ENCODE measurements at regions not wholly inside any gene's neighbourhood (a gene's known extent, or its start where the extent isn't known, plus 50 kb on each side); places are given as distances from the start of the nearest gene placed in this dataset.

GRCh38 chr18:62659698-62660097 lies 55.6 kb upstream of the PHLPP1 start:
- CTCF ChIA-PET = no interaction called here
- POLR2A ChIA-PET = no interaction called here
- no peak overlapping the region for H3K27ac ChIP-seq (ENCODE audit: low read depth, low read length)
- H3K9me3 ChIP-seq (ENCODE audit: control insufficient read depth, insufficient read depth, low read length) = no peaks in the 10 kb centered on the region
- no peak for DNase-seq (ENCODE audit: low read depth, low spot score)
- no peaks in the 10 kb centered on the region for H3K27me3 ChIP-seq (ENCODE audit: control insufficient read depth, insufficient read depth, low read length)
- TF ChIP-seq CTCF (IDR thresholded peaks at IDR 0.05; ENCODE audit: low read depth, low read length) = no peak
- H3K4me3 ChIP-seq (ENCODE audit: low read depth, low read length) = no peak overlapping the region

GRCh38 chr18:62660691-62661090 lies 54.6 kb upstream of the PHLPP1 start:
- Histone ChIP-seq H3K27me3 (ENCODE audit: control insufficient read depth, insufficient read depth, low read length) (no peaks in the 10 kb centered on the region), H3K27ac (ENCODE audit: low read depth, low read length) (no peak overlapping the region), H3K4me3 (ENCODE audit: low read depth, low read length) (no peak overlapping the region), H3K9me3 (ENCODE audit: control insufficient read depth, insufficient read depth, low read length) (no peaks in the 10 kb centered on the region)
- TF ChIP-seq CTCF (IDR thresholded peaks at IDR 0.05; ENCODE audit: low read depth, low read length) = no peak
- no peak for DNase-seq (ENCODE audit: low read depth, low spot score)
- ChIA-PET POLR2A (no interaction called here), CTCF (no interaction called here)

- ChIA-PET CTCF (interaction anchor here (0.6 to 1.9 kb wide), 3 partner anchors 53 to 319 kb away, joined by 3 to 5 read pairs (median 3); no protein-coding TSS in a partner anchor), POLR2A (no interaction called here)
- no peak overlapping the region for H3K27ac ChIP-seq (ENCODE audit: low read depth, low read length)
- no peaks in the 10 kb centered on the region for H3K9me3 ChIP-seq (ENCODE audit: control insufficient read depth, insufficient read depth, low read length)
- DNase-seq (ENCODE audit: low read depth, low spot score) = no peak
- H3K27me3 ChIP-seq (ENCODE audit: control insufficient read depth, insufficient read depth, low read length) = no peaks in the 10 kb centered on the region
- no peak for TF ChIP-seq CTCF (IDR thresholded peaks at IDR 0.05; ENCODE audit: low read depth, low read length)
- H3K4me3 ChIP-seq (ENCODE audit: low read depth, low read length) = no peak overlapping the region
These were observed 51.5 kb upstream of the PHLPP1 start for GRCh38 chr18:62663731-62664336.

- DNase-seq (ENCODE audit: low read depth, low spot score) = no peak
- POLR2A ChIA-PET = no interaction called here
These were observed 50.9 kb upstream of the PHLPP1 start for GRCh38 chr18:62664414-62664813.

More at GRCh38 chr18:62664414-62664813, 50.9 kb upstream of the PHLPP1 start:
- Histone ChIP-seq H3K27me3 (ENCODE audit: control insufficient read depth, insufficient read depth, low read length) (no peaks in the 10 kb centered on the region), H3K27ac (ENCODE audit: low read depth, low read length) (no peak overlapping the region), H3K4me3 (ENCODE audit: low read depth, low read length) (no peak overlapping the region), H3K9me3 (ENCODE audit: control insufficient read depth, insufficient read depth, low read length) (no peaks in the 10 kb centered on the region)
- CTCF ChIA-PET = interaction anchor here (1.1 to 1.9 kb wide), 2 partner anchors 78 to 319 kb away, joined by 3 to 5 read pairs; no protein-coding TSS in a partner anchor
- TF ChIP-seq CTCF (IDR thresholded peaks at IDR 0.05; ENCODE audit: low read depth, low read length) = no peak
